H1 (cell line): ENCODE measurements at regions not wholly inside any gene's neighbourhood (a gene's known extent, or its start where the extent isn't known, plus 50 kb on each side); places are given as distances from the start of the nearest gene placed in this dataset.

ENCODE experiments used
- BRCA1 ChIP-seq: IDR thresholded peaks from 2 replicates; pipeline ENCODE4 v1.6.1; 2012; ENCODE audit warnings: low read depth, low read length, improper control_type of control experiment
- CREB1 ChIP-seq: IDR thresholded peaks from 2 replicates; pipeline ENCODE4 v1.6.1; 2012; ENCODE audit warnings: inconsistent platforms
- JUN ChIP-seq: IDR thresholded peaks from 2 replicates; pipeline ENCODE4 v1.6.1; 2011; ENCODE audit warnings: low read depth, mild to moderate bottlenecking, improper control_type of control experiment, low read length
- MAFK ChIP-seq: IDR thresholded peaks from 2 replicates; pipeline ENCODE4 v1.6.1; 2012; ENCODE audit warnings: low read depth, mild to moderate bottlenecking, improper control_type of control experiment, low read length
- NANOG ChIP-seq: IDR thresholded peaks from 2 replicates; pipeline ENCODE4 v1.6.1; 2011; ENCODE audit warnings: low read length, low read depth, mild to moderate bottlenecking, inconsistent platforms; ENCODE audit not compliant: insufficient read depth, poor library complexity, severe bottlenecking
- POLR2A ChIP-seq, 2 experiments: IDR thresholded peaks; 1 replicate in 1 of 2; 2 replicates in 1 of 2; pipeline ENCODE4 v1.6.1; 2011; ENCODE audit warnings: low read depth in 2 of 2, low read length in 2 of 2, mild to moderate bottlenecking in 2 of 2; ENCODE audit errors: control extremely low read depth in 1 of 2
- RAD21 ChIP-seq, 2 experiments: IDR thresholded peaks in 1 of 2; conservative IDR thresholded peaks in 1 of 2; 2 replicates each; pipeline ENCODE4 v1.6.1; 2011; ENCODE audit warnings: low read depth in 2 of 2, low read length in 2 of 2, improper control_type of control experiment in 1 of 2, inconsistent platforms in 1 of 2, mild to moderate bottlenecking in 1 of 2, moderate library complexity in 1 of 2
- RBBP5 ChIP-seq: IDR thresholded peaks from 2 replicates; pipeline ENCODE4 v1.7.1; 2012; ENCODE audit warnings: low read depth, mild to moderate bottlenecking, inconsistent platforms, low read length, moderate library complexity, borderline replicate concordance
- SIRT6 ChIP-seq: IDR thresholded peaks from one replicate; pipeline ENCODE4 v1.7.1; 2012; ENCODE audit warnings: low read length, inconsistent platforms
- SRF ChIP-seq: IDR thresholded peaks from 2 replicates; pipeline ENCODE4 v1.6.1; 2011; ENCODE audit warnings: mild to moderate bottlenecking, low read depth, low read length, moderate library complexity
- YY1 ChIP-seq: IDR thresholded peaks from 2 replicates; pipeline ENCODE4 v1.6.1; 2011; ENCODE audit warnings: low read depth, mild to moderate bottlenecking, low read length
- TF ChIP-seq, protein P1 (sequence below), 3 experiments: IDR thresholded peaks; 1 replicate in 2 of 3; 2 replicates in 1 of 3; pipeline versions ENCODE4 v1.5.1 to v1.6.1; 2011; ENCODE audit warnings: low read length in 3 of 3, mild to moderate bottlenecking in 3 of 3, inconsistent platforms in 2 of 3, low read depth in 1 of 3, moderate library complexity in 1 of 3; ENCODE audit not compliant: insufficient read depth in 1 of 3; ENCODE audit errors: control extremely low read depth in 1 of 3
- TF ChIP-seq, protein P2 (sequence below): IDR thresholded peaks from 2 replicates; pipeline ENCODE4 v1.6.1; 2012; ENCODE audit warnings: inconsistent platforms
- TF ChIP-seq, protein P3 (sequence below): IDR thresholded peaks from 2 replicates; pipeline ENCODE4 v1.6.1; 2011; ENCODE audit warnings: low read length, improper control_type of control experiment

DNA sequence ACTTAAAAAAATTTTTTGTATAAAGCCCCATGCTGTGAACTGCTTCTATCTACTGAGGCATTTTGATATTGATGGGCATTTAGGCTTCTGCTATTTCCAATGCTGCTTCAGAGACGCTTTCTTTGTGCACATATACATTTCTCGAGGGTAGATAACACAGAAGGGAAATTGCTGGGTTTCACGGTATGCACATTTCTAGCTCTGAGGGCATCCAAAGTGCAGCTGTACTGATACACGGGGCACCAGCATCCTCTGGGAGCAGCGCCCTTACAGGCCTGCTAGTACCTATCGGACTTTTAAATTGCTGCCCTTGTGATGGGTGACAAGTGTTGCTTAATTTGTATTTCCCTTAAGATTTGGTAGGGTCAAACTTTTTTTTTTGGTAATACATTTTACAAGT, 88.6 kb downstream of the KCTD15 start:
- TF ChIP-seq, protein P1, sequence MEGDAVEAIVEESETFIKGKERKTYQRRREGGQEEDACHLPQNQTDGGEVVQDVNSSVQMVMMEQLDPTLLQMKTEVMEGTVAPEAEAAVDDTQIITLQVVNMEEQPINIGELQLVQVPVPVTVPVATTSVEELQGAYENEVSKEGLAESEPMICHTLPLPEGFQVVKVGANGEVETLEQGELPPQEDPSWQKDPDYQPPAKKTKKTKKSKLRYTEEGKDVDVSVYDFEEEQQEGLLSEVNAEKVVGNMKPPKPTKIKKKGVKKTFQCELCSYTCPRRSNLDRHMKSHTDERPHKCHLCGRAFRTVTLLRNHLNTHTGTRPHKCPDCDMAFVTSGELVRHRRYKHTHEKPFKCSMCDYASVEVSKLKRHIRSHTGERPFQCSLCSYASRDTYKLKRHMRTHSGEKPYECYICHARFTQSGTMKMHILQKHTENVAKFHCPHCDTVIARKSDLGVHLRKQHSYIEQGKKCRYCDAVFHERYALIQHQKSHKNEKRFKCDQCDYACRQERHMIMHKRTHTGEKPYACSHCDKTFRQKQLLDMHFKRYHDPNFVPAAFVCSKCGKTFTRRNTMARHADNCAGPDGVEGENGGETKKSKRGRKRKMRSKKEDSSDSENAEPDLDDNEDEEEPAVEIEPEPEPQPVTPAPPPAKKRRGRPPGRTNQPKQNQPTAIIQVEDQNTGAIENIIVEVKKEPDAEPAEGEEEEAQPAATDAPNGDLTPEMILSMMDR (IDR thresholded peaks at IDR 0.05; ENCODE audit: control extremely low read depth in 1 of 3, insufficient read depth in 1 of 3, low read depth in 1 of 3, low read length in 3 of 3): no peak
- no peak for TF ChIP-seq YY1
- no peak for TF ChIP-seq POLR2A (IDR thresholded peaks at IDR 0.05; ENCODE audit: control extremely low read depth in 1 of 2, low read depth in 2 of 2, low read length in 2 of 2)
- no peak for TF ChIP-seq JUN
- no peak for TF ChIP-seq CREB1
- TF ChIP-seq MAFK: no peak
- TF ChIP-seq RBBP5: no peak
- TF ChIP-seq SIRT6: no peak
- no peak for TF ChIP-seq SRF
- TF ChIP-seq, protein P2, sequence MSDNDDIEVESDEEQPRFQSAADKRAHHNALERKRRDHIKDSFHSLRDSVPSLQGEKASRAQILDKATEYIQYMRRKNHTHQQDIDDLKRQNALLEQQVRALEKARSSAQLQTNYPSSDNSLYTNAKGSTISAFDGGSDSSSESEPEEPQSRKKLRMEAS: no peak
- TF ChIP-seq, protein P3, sequence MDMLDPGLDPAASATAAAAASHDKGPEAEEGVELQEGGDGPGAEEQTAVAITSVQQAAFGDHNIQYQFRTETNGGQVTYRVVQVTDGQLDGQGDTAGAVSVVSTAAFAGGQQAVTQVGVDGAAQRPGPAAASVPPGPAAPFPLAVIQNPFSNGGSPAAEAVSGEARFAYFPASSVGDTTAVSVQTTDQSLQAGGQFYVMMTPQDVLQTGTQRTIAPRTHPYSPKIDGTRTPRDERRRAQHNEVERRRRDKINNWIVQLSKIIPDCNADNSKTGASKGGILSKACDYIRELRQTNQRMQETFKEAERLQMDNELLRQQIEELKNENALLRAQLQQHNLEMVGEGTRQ: no peak
- TF ChIP-seq NANOG: no peak
- TF ChIP-seq RAD21 (IDR thresholded peaks at IDR 0.05 in 1 of 2, conservative IDR thresholded peaks at IDR 0.05 in 1 of 2; ENCODE audit: low read depth in 2 of 2, low read length in 2 of 2): no peak
- TF ChIP-seq BRCA1: no peak
